Fibroblast of lung (primary cell): ENCODE measurements at regions not wholly inside any gene's neighbourhood (a gene's known extent, or its start where the extent isn't known, plus 50 kb on each side); places are given as distances from the start of the nearest gene placed in this dataset.
"Not testable (repeated sequence)": the region's sequence is repeated elsewhere in the genome, so short reads cannot be mapped to it uniquely, and the experiment has no call there.

ENCODE experiments used
- EZH2 ChIP-seq: IDR thresholded peaks from 2 replicates; pipeline ENCODE4 v1.5.1; 2012; ENCODE audit warnings: low read length, control low read depth, mild to moderate bottlenecking; ENCODE audit errors: missing control alignments
- TF ChIP-seq, protein P1 (sequence below), 2 donors: IDR thresholded peaks in 1 of 2; conservative IDR thresholded peaks in 1 of 2; 1 replicate in 1 of 2; 2 replicates in 1 of 2; pipeline ENCODE4 v1.5.1; 2011 to 2012; ENCODE audit warnings: low read length in 2 of 2, control low read depth in 1 of 2, inconsistent platforms in 1 of 2, low read depth in 1 of 2, mild to moderate bottlenecking in 1 of 2

- TF ChIP-seq, protein P1, sequence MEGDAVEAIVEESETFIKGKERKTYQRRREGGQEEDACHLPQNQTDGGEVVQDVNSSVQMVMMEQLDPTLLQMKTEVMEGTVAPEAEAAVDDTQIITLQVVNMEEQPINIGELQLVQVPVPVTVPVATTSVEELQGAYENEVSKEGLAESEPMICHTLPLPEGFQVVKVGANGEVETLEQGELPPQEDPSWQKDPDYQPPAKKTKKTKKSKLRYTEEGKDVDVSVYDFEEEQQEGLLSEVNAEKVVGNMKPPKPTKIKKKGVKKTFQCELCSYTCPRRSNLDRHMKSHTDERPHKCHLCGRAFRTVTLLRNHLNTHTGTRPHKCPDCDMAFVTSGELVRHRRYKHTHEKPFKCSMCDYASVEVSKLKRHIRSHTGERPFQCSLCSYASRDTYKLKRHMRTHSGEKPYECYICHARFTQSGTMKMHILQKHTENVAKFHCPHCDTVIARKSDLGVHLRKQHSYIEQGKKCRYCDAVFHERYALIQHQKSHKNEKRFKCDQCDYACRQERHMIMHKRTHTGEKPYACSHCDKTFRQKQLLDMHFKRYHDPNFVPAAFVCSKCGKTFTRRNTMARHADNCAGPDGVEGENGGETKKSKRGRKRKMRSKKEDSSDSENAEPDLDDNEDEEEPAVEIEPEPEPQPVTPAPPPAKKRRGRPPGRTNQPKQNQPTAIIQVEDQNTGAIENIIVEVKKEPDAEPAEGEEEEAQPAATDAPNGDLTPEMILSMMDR (conservative IDR thresholded peaks at IDR 0.05 in 1 of 2, IDR thresholded peaks at IDR 0.05 in 1 of 2; ENCODE audit: low read depth in 1 of 2, low read length in 2 of 2), result not testable (repeated sequence)
- TF ChIP-seq EZH2, result not testable (repeated sequence)
These were observed 126.6 kb upstream of the PTPN20 start for GRCh38 chr10:46784665-46785064.
